PFSK-1 (cell line): ENCODE measurements at regions not wholly inside any gene's neighbourhood (a gene's known extent, or its start where the extent isn't known, plus 50 kb on each side); places are given as distances from the start of the nearest gene placed in this dataset.

ENCODE experiments used
- FOXP2 ChIP-seq: optimal IDR thresholded peaks from 2 replicates; pipeline ENCODE3; 2011; ENCODE audit warnings: borderline replicate concordance, control low read depth, inconsistent platforms; ENCODE audit not compliant: insufficient read depth; ENCODE audit errors: extremely low read length, extremely low read depth
- POLR2AphosphoS5 ChIP-seq: IDR thresholded peaks from 2 replicates; pipeline ENCODE4 v1.6.1; 2012; ENCODE audit warnings: low read depth, mild to moderate bottlenecking, control low read depth, low read length, moderate library complexity
- REST ChIP-seq, 2 experiments: IDR thresholded peaks; 2 replicates each; pipeline versions ENCODE4 v1.6.1 to v1.8.0; 2011 to 2012; ENCODE audit warnings: low read depth in 2 of 2, low read length in 2 of 2, control low read depth in 1 of 2, inconsistent platforms in 1 of 2, mild to moderate bottlenecking in 1 of 2, moderate library complexity in 1 of 2; ENCODE audit not compliant: insufficient read depth in 1 of 2
- SIN3A ChIP-seq: IDR thresholded peaks from 2 replicates; pipeline ENCODE4 v1.6.1; 2012; ENCODE audit warnings: mild to moderate bottlenecking, low read length, moderate library complexity, borderline replicate concordance; ENCODE audit not compliant: insufficient read depth
- TAF1 ChIP-seq: IDR thresholded peaks from 2 replicates; pipeline ENCODE4 v1.6.1; 2012; ENCODE audit warnings: low read length, control low read depth, borderline replicate concordance; ENCODE audit not compliant: insufficient read depth

- TF ChIP-seq POLR2AphosphoS5: no peak
- no peak for TF ChIP-seq REST (IDR thresholded peaks at IDR 0.05; ENCODE audit: insufficient read depth in 1 of 2, low read depth in 2 of 2, low read length in 2 of 2)
- TF ChIP-seq FOXP2: no peak
- no peak for TF ChIP-seq SIN3A
- TF ChIP-seq TAF1: no peak
These were observed 67.8 kb upstream of the BCAR3 start for GRCh38 chr1:93749487-93749886.

GRCh38 chr1:93746021-93746812, 64.6 kb upstream of the BCAR3 start:
- TF ChIP-seq REST (IDR thresholded peaks at IDR 0.05; ENCODE audit: insufficient read depth in 1 of 2, low read depth in 2 of 2, low read length in 2 of 2) (no peak), SIN3A (no peak), POLR2AphosphoS5 (no peak), TAF1 (no peak), FOXP2 (no peak)

DNA sequence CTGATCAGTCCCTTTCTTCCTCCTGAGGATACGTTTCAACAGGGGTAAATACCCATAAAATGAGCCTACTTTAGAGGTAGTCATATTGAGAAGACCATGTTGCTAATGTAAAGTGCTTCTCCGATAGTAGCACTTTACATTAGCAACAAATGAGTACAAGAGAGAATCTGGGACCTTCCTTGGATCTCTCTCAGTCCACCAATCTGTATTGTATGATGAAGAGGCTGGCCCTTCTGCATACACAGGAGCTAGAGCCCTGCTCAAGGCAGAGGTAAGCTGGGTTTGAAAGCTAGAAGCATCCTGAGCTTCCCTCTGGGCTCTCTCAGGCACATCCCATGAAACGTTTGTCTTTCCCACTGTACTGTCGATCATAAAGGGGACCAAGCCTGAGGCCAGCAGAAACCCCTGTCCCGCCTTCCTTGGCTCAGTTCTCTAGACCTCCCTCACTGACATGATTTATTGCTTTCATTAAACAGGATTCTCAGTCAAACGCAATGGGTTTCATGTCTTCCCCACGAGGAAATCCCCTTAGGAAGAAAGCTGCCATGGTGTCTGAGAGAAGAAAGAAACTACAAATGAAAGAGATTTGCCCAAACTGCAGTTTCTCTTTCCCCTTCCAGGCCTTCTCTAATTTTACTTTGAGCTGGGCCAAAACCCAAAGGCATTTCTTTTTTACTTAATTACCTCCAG, 62.8 kb upstream of the BCAR3 start:
- TF ChIP-seq POLR2AphosphoS5 (no peak), SIN3A (no peak), REST (IDR thresholded peaks at IDR 0.05; ENCODE audit: insufficient read depth in 1 of 2, low read depth in 2 of 2, low read length in 2 of 2) (no peak), FOXP2 (no peak), TAF1 (no peak)

- TF ChIP-seq TAF1: no peak
- TF ChIP-seq REST (IDR thresholded peaks at IDR 0.05; ENCODE audit: insufficient read depth in 1 of 2, low read depth in 2 of 2, low read length in 2 of 2): no peak
- no peak for TF ChIP-seq POLR2AphosphoS5
- TF ChIP-seq SIN3A: no peak
- TF ChIP-seq FOXP2: no peak
These were observed 61.8 kb upstream of the BCAR3 start for GRCh38 chr1:93743465-93743864.
